Retinal pigment epithelial cell (primary cell): ENCODE measurements at regions not wholly inside any gene's neighbourhood (a gene's known extent, or its start where the extent isn't known, plus 50 kb on each side); places are given as distances from the start of the nearest gene placed in this dataset.

Experiments
- DNase-seq: peaks from one replicate; pipeline ENCODE4 v3.0.0-alpha.2; 2010; ENCODE audit warnings: low read depth
- H3K4me3 ChIP-seq: 2 replicates; pipeline ENCODE4 v1.5.1; 2011; ENCODE audit warnings: mild to moderate bottlenecking, low read length, control low read depth, moderate library complexity
- CTCF ChIP-seq: conservative IDR thresholded peaks from 2 replicates; pipeline ENCODE4 v1.5.1; 2011; ENCODE audit warnings: low read depth, low read length, control low read depth, inconsistent platforms

- TF ChIP-seq CTCF = no peak
- H3K4me3 ChIP-seq = no peak overlapping the region
- no peak for DNase-seq
These were observed 267.2 kb downstream of the POM121L12 start for GRCh38 chr7:53302496-53303246.

GRCh38 chr7:53303781-53304180 lies 268.3 kb downstream of the POM121L12 start:
- no peak overlapping the region for H3K4me3 ChIP-seq
- no peak for TF ChIP-seq CTCF
- no peak for DNase-seq

GRCh38 chr7:53306846-53307245 lies 271.4 kb downstream of the POM121L12 start:
- no peak for DNase-seq
- TF ChIP-seq CTCF = no peak
- no peak overlapping the region for H3K4me3 ChIP-seq

GRCh38 chr7:53311205-53311604 lies 275.8 kb downstream of the POM121L12 start:
- no peak for TF ChIP-seq CTCF
- DNase-seq = no peak
- H3K4me3 ChIP-seq = no peak overlapping the region

GRCh38 chr7:53315981-53316380 lies 280.5 kb downstream of the POM121L12 start:
- no peak for TF ChIP-seq CTCF
- DNase-seq = no peak
- H3K4me3 ChIP-seq = no peak overlapping the region

GRCh38 chr7:53318566-53318965 lies 283.1 kb downstream of the POM121L12 start:
- no peak overlapping the region for H3K4me3 ChIP-seq
- DNase-seq = no peak
- TF ChIP-seq CTCF = no peak

- no peak for TF ChIP-seq CTCF
- no peak for DNase-seq
- no peak overlapping the region for H3K4me3 ChIP-seq
These were observed 289.6 kb downstream of the POM121L12 start for GRCh38 chr7:53325061-53325460.
